ENCODE measurements at regions not wholly inside any gene's neighbourhood (a gene's known extent, or its start where the extent isn't known, plus 50 kb on each side); places are given as distances from the start of the nearest gene placed in this dataset.

GRCh38 chr2:16113568-16113967, 173.2 kb downstream of the MYCN start:
- H3K27me3 ChIP-seq (ENCODE audit: control insufficient read depth, insufficient read depth, low read length): no peaks in the 10 kb centered on the region
- DNase-seq (no peak), ATAC-seq (ENCODE audit: low read depth) (no peak)
- no peak overlapping the region for H4K91ac ChIP-seq (ENCODE audit: insufficient read depth, low read depth, low read length)
- H3K56ac ChIP-seq (ENCODE audit: extremely low read depth, insufficient read depth, low read length): no peak overlapping the region
- no peaks in the 10 kb centered on the region for H3K9me1 ChIP-seq (ENCODE audit: insufficient read depth, low read length)
- H3K23ac ChIP-seq (ENCODE audit: low read depth, low read length): no peak overlapping the region
- H3K4ac ChIP-seq (ENCODE audit: low read depth, low read length): no peak overlapping the region
- in situ Hi-C loops (cut with MboI; ENCODE audit: low sequenced_read_pairs): no loop called here
- WGBS, 2 experiments (ENCODE audit: extremely low coverage in 2 of 2, insufficient read length in 1 of 2): no CpG with 5 or more reads among the region's 1 CpG
- no peak overlapping the region for H3K4me2 ChIP-seq (ENCODE audit: low read depth, low read length)
- no peaks in the 10 kb centered on the region for H3K36me3 ChIP-seq (ENCODE audit: control insufficient read depth, insufficient read depth, low read length)
- no peak overlapping the region for H3K14ac ChIP-seq (replicated peaks; ENCODE audit: low read depth, low read length)
- H2BK20ac ChIP-seq (ENCODE audit: low read depth, low read length): no peak overlapping the region
- no peak overlapping the region for H3K27ac ChIP-seq (ENCODE audit: insufficient read depth, low read length)
- H4K8ac ChIP-seq (ENCODE audit: low read depth in 2 of 2, low read length in 2 of 2): no peak overlapping the region
- H2AK5ac ChIP-seq (ENCODE audit: low read depth, low read length): no peak overlapping the region
- H4K5ac ChIP-seq (ENCODE audit: low read depth, low read length): no peak overlapping the region
- H3K18ac ChIP-seq (ENCODE audit: low read depth, low read length): no peak overlapping the region
- H2BK15ac ChIP-seq (ENCODE audit: low read depth, low read length): no peak overlapping the region
- no peak overlapping the region for H2AK9ac ChIP-seq (replicated peaks; ENCODE audit: low read depth, low read length, poor library complexity)
- POLR2A ChIA-PET (ENCODE audit: unreplicated experiment): no interaction called here
- H3K9ac ChIP-seq (ENCODE audit: low read depth, low read length): no peak overlapping the region
- no peak overlapping the region for H2AFZ ChIP-seq (replicated peaks; ENCODE audit: low read length, poor library complexity)
- no peaks in the 10 kb centered on the region for H4K20me1 ChIP-seq (ENCODE audit: insufficient read depth, low read length)
- H2BK5ac ChIP-seq (ENCODE audit: low read depth, low read length, poor library complexity, severe bottlenecking): peak overlapping the region; percentile 83
- CTCF ChIA-PET: no interaction called here
- dilution Hi-C loops (cut with HindIII; ENCODE audit: low sequenced_read_pairs, unreplicated experiment): no loop called here
- H3K4me1 ChIP-seq (ENCODE audit: control insufficient read depth, insufficient read depth, low read length): no peaks in the 10 kb centered on the region
- H3K79me1 ChIP-seq (ENCODE audit: low read depth in 1 of 2, low read length in 2 of 2): no peaks in the 10 kb centered on the region
- H3K4me3 ChIP-seq (ENCODE audit: insufficient read depth, low read depth, low read length): no peak overlapping the region
- intact Hi-C loops (cut with micrococcal nuclease): no loop called here
- no peak overlapping the region for H2BK120ac ChIP-seq (ENCODE audit: low read depth, low read length)
- no peak for TF ChIP-seq POLR2A (IDR thresholded peaks at IDR 0.05; ENCODE audit: low read depth, low read length)
- no peak for TF ChIP-seq RCOR1 (IDR thresholded peaks at IDR 0.05; ENCODE audit: insufficient replicate concordance, low read length)
- no peak for TF ChIP-seq FOS (IDR thresholded peaks at IDR 0.05; ENCODE audit: low read depth, low read length)
- no peak for TF ChIP-seq RAD21 (IDR thresholded peaks at IDR 0.05; ENCODE audit: low read length)
- TF ChIP-seq BHLHE40 (IDR thresholded peaks at IDR 0.05; ENCODE audit: low read depth, low read length): no peak
- TF ChIP-seq ELK1 (IDR thresholded peaks at IDR 0.05; ENCODE audit: borderline replicate concordance, low read depth, low read length): no peak
- no peak for TF ChIP-seq RFX5 (IDR thresholded peaks at IDR 0.05; ENCODE audit: low read depth, low read length)
- TF ChIP-seq CTCF (conservative IDR thresholded peaks at IDR 0.05; ENCODE audit: low read depth, low read length): no peak
- TF ChIP-seq CEBPB (IDR thresholded peaks at IDR 0.05; ENCODE audit: low read depth, low read length): no peak
- no peak for TF ChIP-seq NFE2L2 (IDR thresholded peaks at IDR 0.05; ENCODE audit: low read depth, low read length)
- no peak for TF ChIP-seq CHD1 (IDR thresholded peaks at IDR 0.05; ENCODE audit: low read depth, low read length)
- no peak for TF ChIP-seq SMC3 (IDR thresholded peaks at IDR 0.05; ENCODE audit: low read depth, low read length)
- peaks cover 25% of the 10 kb centered on the region for H3K9me3 ChIP-seq (ENCODE audit: control insufficient read depth, insufficient read depth, low read length)
- BruUV-seq (replicated peaks): no TSS peak

Data from IMR-90 (cell line).